Activated naive CD8-positive, alpha-beta T cell treated with anti-CD3 and anti-CD28 coated beads for 36 hours (primary cell): ENCODE measurements at regions not wholly inside any gene's neighbourhood (a gene's known extent, or its start where the extent isn't known, plus 50 kb on each side); places are given as distances from the start of the nearest gene placed in this dataset.

Source experiments
- DNase-seq: peaks from one replicate; pipeline ENCODE4 v3.0.0; 2021
- H3K27ac Mint-ChIP-seq: one replicate; pipeline ENCODE4 v1.8.0; 2022; ENCODE audit warnings: mild to moderate bottlenecking, moderate library complexity, mixed read lengths
- H3K27me3 Mint-ChIP-seq: one replicate; pipeline ENCODE4 v1.8.0; 2022; ENCODE audit warnings: mild to moderate bottlenecking, mixed read lengths
- H3K36me3 Mint-ChIP-seq: one replicate; pipeline ENCODE4 v1.8.0; 2021; ENCODE audit warnings: mild to moderate bottlenecking, mixed read lengths
- H3K4me1 Mint-ChIP-seq: one replicate; pipeline ENCODE4 v1.8.0; 2021; ENCODE audit warnings: mixed read lengths
- H3K4me3 Mint-ChIP-seq: one replicate; pipeline ENCODE4 v1.8.0; 2022; ENCODE audit warnings: mild to moderate bottlenecking, moderate library complexity, mixed read lengths
- H3K9me3 Mint-ChIP-seq: one replicate; pipeline ENCODE4 v1.8.0; 2022; ENCODE audit warnings: mixed read lengths

- H3K27me3 Mint-ChIP-seq = peaks cover 4% of the 10 kb centered on the region
- H3K36me3 Mint-ChIP-seq = no peaks in the 10 kb centered on the region
- H3K4me3 Mint-ChIP-seq = no peak overlapping the region
- H3K9me3 Mint-ChIP-seq = peaks cover 19% of the 10 kb centered on the region
- H3K4me1 Mint-ChIP-seq = no peaks in the 10 kb centered on the region
- no peak overlapping the region for H3K27ac Mint-ChIP-seq
- DNase-seq = no peak
Observed at GRCh38 chr10:131778385-131778784, 122.4 kb upstream of the PPP2R2D start.

GRCh38 chr10:131778842-131779241 lies 122.0 kb upstream of the PPP2R2D start:
- Mint-ChIP-seq H3K9me3 (peaks cover 19% of the 10 kb centered on the region), H3K36me3 (no peaks in the 10 kb centered on the region)

GRCh38 chr10:131779661-131780394 lies 121.0 kb upstream of the PPP2R2D start:
- H3K4me1 Mint-ChIP-seq = no peaks in the 10 kb centered on the region
- H3K27ac Mint-ChIP-seq = no peak overlapping the region
- no peaks in the 10 kb centered on the region for H3K36me3 Mint-ChIP-seq
- peaks cover 5% of the 10 kb centered on the region for H3K27me3 Mint-ChIP-seq
- H3K4me3 Mint-ChIP-seq = no peak overlapping the region
- DNase-seq = no peak
- H3K9me3 Mint-ChIP-seq = peaks cover 19% of the 10 kb centered on the region

More at GRCh38 chr10:131778842-131779241, 122.0 kb upstream of the PPP2R2D start:
- no peak for DNase-seq
- Mint-ChIP-seq H3K4me3 (no peak overlapping the region), H3K4me1 (no peaks in the 10 kb centered on the region), H3K27ac (no peak overlapping the region), H3K27me3 (peaks cover 5% of the 10 kb centered on the region)

- H3K4me1 Mint-ChIP-seq = no peaks in the 10 kb centered on the region
- H3K27me3 Mint-ChIP-seq = peaks cover 5% of the 10 kb centered on the region
- DNase-seq = no peak
- H3K36me3 Mint-ChIP-seq = no peaks in the 10 kb centered on the region
- H3K27ac Mint-ChIP-seq = no peak overlapping the region
- H3K4me3 Mint-ChIP-seq = no peak overlapping the region
- H3K9me3 Mint-ChIP-seq = peaks cover 19% of the 10 kb centered on the region
Observed at GRCh38 chr10:131781076-131781475, 119.7 kb upstream of the PPP2R2D start.

GRCh38 chr10:131781791-131782190 lies 119.0 kb upstream of the PPP2R2D start:
- no peak for DNase-seq
- no peak overlapping the region for H3K27ac Mint-ChIP-seq
- peaks cover 5% of the 10 kb centered on the region for H3K27me3 Mint-ChIP-seq
- no peak overlapping the region for H3K4me3 Mint-ChIP-seq
- H3K9me3 Mint-ChIP-seq = peaks cover 14% of the 10 kb centered on the region
- H3K36me3 Mint-ChIP-seq = no peaks in the 10 kb centered on the region
- H3K4me1 Mint-ChIP-seq = no peaks in the 10 kb centered on the region

GRCh38 chr10:131784363-131785120 lies 116.3 kb upstream of the PPP2R2D start:
- H3K27ac Mint-ChIP-seq = no peak overlapping the region
- no peaks in the 10 kb centered on the region for H3K36me3 Mint-ChIP-seq
- DNase-seq = no peak
- no peaks in the 10 kb centered on the region for H3K4me1 Mint-ChIP-seq
- H3K9me3 Mint-ChIP-seq = peaks cover 2% of the 10 kb centered on the region
- peaks cover 10% of the 10 kb centered on the region for H3K27me3 Mint-ChIP-seq
- no peak overlapping the region for H3K4me3 Mint-ChIP-seq

- Mint-ChIP-seq H3K27ac (no peak overlapping the region), H3K36me3 (no peaks in the 10 kb centered on the region), H3K4me3 (no peak overlapping the region), H3K27me3 (peaks cover 14% of the 10 kb centered on the region), H3K4me1 (no peaks in the 10 kb centered on the region), H3K9me3 (peaks cover 2% of the 10 kb centered on the region)
- DNase-seq = no peak
Observed at GRCh38 chr10:131785121-131785460, 115.7 kb upstream of the PPP2R2D start.

GRCh38 chr10:131786756-131787605 lies 113.8 kb upstream of the PPP2R2D start:
- H3K36me3 Mint-ChIP-seq = no peaks in the 10 kb centered on the region
- peaks cover 5% of the 10 kb centered on the region for H3K9me3 Mint-ChIP-seq
- no peak overlapping the region for H3K27ac Mint-ChIP-seq
- H3K4me1 Mint-ChIP-seq = no peaks in the 10 kb centered on the region
- DNase-seq = peak; percentile 15
- peaks cover 20% of the 10 kb centered on the region for H3K27me3 Mint-ChIP-seq
- no peak overlapping the region for H3K4me3 Mint-ChIP-seq

- no peak overlapping the region for H3K27ac Mint-ChIP-seq
- H3K4me3 Mint-ChIP-seq = no peak overlapping the region
- H3K4me1 Mint-ChIP-seq = no peaks in the 10 kb centered on the region
- peaks cover 22% of the 10 kb centered on the region for H3K27me3 Mint-ChIP-seq
- H3K9me3 Mint-ChIP-seq = peaks cover 4% of the 10 kb centered on the region
- no peaks in the 10 kb centered on the region for H3K36me3 Mint-ChIP-seq
- DNase-seq = no peak
Observed at GRCh38 chr10:131787961-131788360, 112.8 kb upstream of the PPP2R2D start.

- H3K36me3 Mint-ChIP-seq = no peaks in the 10 kb centered on the region
- H3K27ac Mint-ChIP-seq = no peak overlapping the region
- no peak for DNase-seq
- peaks cover 18% of the 10 kb centered on the region for H3K27me3 Mint-ChIP-seq
- H3K9me3 Mint-ChIP-seq = peaks cover 3% of the 10 kb centered on the region
- no peak overlapping the region for H3K4me3 Mint-ChIP-seq
- no peaks in the 10 kb centered on the region for H3K4me1 Mint-ChIP-seq
Observed at GRCh38 chr10:131788386-131788785, 112.4 kb upstream of the PPP2R2D start.

- H3K27me3 Mint-ChIP-seq = peaks cover 16% of the 10 kb centered on the region
- peaks cover 3% of the 10 kb centered on the region for H3K9me3 Mint-ChIP-seq
- H3K4me3 Mint-ChIP-seq = no peak overlapping the region
- no peak for DNase-seq
- no peak overlapping the region for H3K27ac Mint-ChIP-seq
- H3K36me3 Mint-ChIP-seq = no peaks in the 10 kb centered on the region
- no peaks in the 10 kb centered on the region for H3K4me1 Mint-ChIP-seq
Observed at GRCh38 chr10:131789516-131789915, 111.3 kb upstream of the PPP2R2D start.

GRCh38 chr10:131790021-131790420 lies 110.8 kb upstream of the PPP2R2D start:
- DNase-seq = peak; percentile 50
- Mint-ChIP-seq H3K4me1 (no peaks in the 10 kb centered on the region), H3K27me3 (peaks cover 16% of the 10 kb centered on the region), H3K27ac (peak overlapping the region; percentile 18), H3K9me3 (peaks cover 3% of the 10 kb centered on the region), H3K36me3 (no peaks in the 10 kb centered on the region), H3K4me3 (no peak overlapping the region)

- H3K27me3 Mint-ChIP-seq = peaks cover 17% of the 10 kb centered on the region
- H3K36me3 Mint-ChIP-seq = no peaks in the 10 kb centered on the region
- H3K27ac Mint-ChIP-seq = no peak overlapping the region
- H3K9me3 Mint-ChIP-seq = peaks cover 4% of the 10 kb centered on the region
- no peaks in the 10 kb centered on the region for H3K4me1 Mint-ChIP-seq
- no peak overlapping the region for H3K4me3 Mint-ChIP-seq
- no peak for DNase-seq
Observed at GRCh38 chr10:131792011-131792651, 108.7 kb upstream of the PPP2R2D start.

- Mint-ChIP-seq H3K27ac (no peak overlapping the region), H3K4me1 (no peaks in the 10 kb centered on the region), H3K4me3 (no peak overlapping the region), H3K27me3 (peaks cover 16% of the 10 kb centered on the region), H3K9me3 (peaks cover 5% of the 10 kb centered on the region), H3K36me3 (no peaks in the 10 kb centered on the region)
- no peak for DNase-seq
Observed at GRCh38 chr10:131792809-131793208, 108.0 kb upstream of the PPP2R2D start.

- Mint-ChIP-seq H3K27me3 (peaks cover 17% of the 10 kb centered on the region), H3K36me3 (no peaks in the 10 kb centered on the region), H3K27ac (no peak overlapping the region), H3K4me3 (no peak overlapping the region), H3K9me3 (peaks cover 12% of the 10 kb centered on the region), H3K4me1 (no peaks in the 10 kb centered on the region)
- DNase-seq = no peak
Observed at GRCh38 chr10:131795761-131796160, 105.0 kb upstream of the PPP2R2D start.
